B cell (primary cell): ENCODE measurements at regions not wholly inside any gene's neighbourhood (a gene's known extent, or its start where the extent isn't known, plus 50 kb on each side); places are given as distances from the start of the nearest gene placed in this dataset.

Source experiments
- ATAC-seq: fragments of 200-7000 bp; cut with Tn5 transposase; one replicate; pipeline ENCODE4 v1.10.0; 2021; ENCODE audit warnings: low read depth, mild to moderate bottlenecking, moderate number of reproducible peaks, moderate library complexity
- CTCF ChIA-PET: fragments of 350-600 bp; sonication (Branson Sonifier 250); formaldehyde crosslinking; loops from one replicate; lab custom pipeline; 2021; ENCODE audit warnings: antibody characterized with exemption, inconsistent platforms; lab: Charles Lee
- POLR2A ChIA-PET: fragments of 350-600 bp; sonication (Branson Sonifier 250); formaldehyde crosslinking; loops from one replicate; lab custom pipeline; 2021; ENCODE audit warnings: antibody characterized with exemption; lab: Charles Lee
- DNase-seq: peaks from one replicate; pipeline ENCODE4 v3.0.0; 2013
- H2AFZ ChIP-seq: 2 replicates; pipeline ENCODE4 v1.6.1; 2012; ENCODE audit warnings: mild to moderate bottlenecking, low read depth, low read length; ENCODE audit not compliant: insufficient read depth, poor library complexity, severe bottlenecking
- H3K27ac ChIP-seq, 2 donors: 1 replicate in 1 of 2; 2 replicates in 1 of 2; pipeline ENCODE4 v1.5.1; 2012 to 2013; ENCODE audit warnings: low read length in 2 of 2, mild to moderate bottlenecking in 2 of 2, moderate library complexity in 1 of 2
- H3K27me3 ChIP-seq, 4 experiments: fragments of 200-600 bp in 1 of 4; sonication (generic) in 1 of 4; replicated peaks in 1 of 4; 1 replicate in 2 of 4; 2 replicates in 2 of 4; pipeline versions ENCODE4 v1.6.1 to v1.7.0; 2013 to 2016; ENCODE audit warnings: low read length in 3 of 4, mild to moderate bottlenecking in 2 of 4, mixed read lengths in 1 of 4, moderate library complexity in 1 of 4; ENCODE audit not compliant: insufficient read depth in 4 of 4, control insufficient read depth in 3 of 4; ENCODE audit errors: control extremely low read depth in 1 of 4
- H3K36me3 ChIP-seq, 2 experiments: replicated peaks in 1 of 2; 1 replicate in 1 of 2; 2 replicates in 1 of 2; pipeline versions ENCODE4 v1.6.1 to v1.7.1; 2013; ENCODE audit warnings: low read length in 1 of 2; ENCODE audit not compliant: insufficient read depth in 2 of 2, control insufficient read depth in 1 of 2; ENCODE audit errors: control extremely low read depth in 1 of 2, extremely low read depth in 1 of 2
- H3K4me1 ChIP-seq, 2 donors: fragments of 200-600 bp in 1 of 2; sonication (generic) in 1 of 2; 1 replicate in 1 of 2; 2 replicates in 1 of 2; pipeline versions ENCODE4 v1.5.1 to v1.6.1; 2013 to 2017; ENCODE audit warnings: low read length in 2 of 2; ENCODE audit not compliant: control insufficient read depth in 2 of 2, insufficient read depth in 2 of 2
- H3K4me2 ChIP-seq: replicated peaks from 2 replicates; pipeline ENCODE3; 2012; ENCODE audit warnings: mild to moderate bottlenecking, low read depth, low read length; ENCODE audit not compliant: poor library complexity, severe bottlenecking
- H3K4me3 ChIP-seq, 5 experiments: fragments of 200-600 bp in 1 of 5; sonication (generic) in 1 of 5; 1 replicate in 3 of 5; 2 replicates in 2 of 5; pipeline versions ENCODE4 v1.5.1 to v1.7.0; 2011 to 2016; ENCODE audit warnings: low read length in 4 of 5, mild to moderate bottlenecking in 4 of 5, low read depth in 2 of 5, control low read depth in 1 of 5, moderate library complexity in 1 of 5; ENCODE audit not compliant: insufficient read depth in 1 of 5; ENCODE audit errors: control extremely low read depth in 1 of 5, extremely low read depth in 1 of 5
- H3K79me2 ChIP-seq: fragments of 200-600 bp; sonication (generic); one replicate; pipeline ENCODE4 v1.6.0; 2016; ENCODE audit warnings: low read length; ENCODE audit not compliant: control insufficient read depth, insufficient read depth
- H3K9ac ChIP-seq: fragments of 200-600 bp; sonication (generic); 2 replicates; pipeline ENCODE4 v1.6.1; 2017; ENCODE audit warnings: mild to moderate bottlenecking, low read length, moderate library complexity
- H3K9me3 ChIP-seq, 3 donors: one replicate each; pipeline versions ENCODE4 v1.6.1 to v1.7.1; 2013; ENCODE audit warnings: low read length in 2 of 3; ENCODE audit not compliant: control insufficient read depth in 2 of 3, insufficient read depth in 1 of 3; ENCODE audit errors: control extremely low read depth in 1 of 3
- H4K20me1 ChIP-seq: 2 replicates; pipeline ENCODE4 v1.6.0; 2012; ENCODE audit warnings: mild to moderate bottlenecking, low read length; ENCODE audit not compliant: insufficient read depth, control insufficient read depth, poor library complexity, severe bottlenecking
- H3K27ac Mint-ChIP-seq: one replicate; pipeline ENCODE4 v1.8.0; 2021; ENCODE audit warnings: mixed read lengths
- H3K27me3 Mint-ChIP-seq: one replicate; pipeline ENCODE4 v1.8.0; 2021; ENCODE audit warnings: mixed read lengths
- H3K4me1 Mint-ChIP-seq: one replicate; pipeline ENCODE4 v1.8.0; 2021; ENCODE audit warnings: mixed read lengths
- H3K4me3 Mint-ChIP-seq: one replicate; pipeline ENCODE4 v1.8.0; 2021; ENCODE audit warnings: mixed read lengths
- H3K9me3 Mint-ChIP-seq: one replicate; pipeline ENCODE4 v1.8.0; 2022; ENCODE audit warnings: mixed read lengths; ENCODE audit not compliant: insufficient read depth
- EZH2 ChIP-seq: IDR thresholded peaks from 2 replicates; pipeline ENCODE4 v1.6.1; 2012; ENCODE audit warnings: borderline replicate concordance, low read depth, mild to moderate bottlenecking, moderate library complexity, low read length; ENCODE audit not compliant: insufficient read depth, poor library complexity, severe bottlenecking
- WGBS: methylation state at CpG from one replicate; pipeline ENCODE4 v1.1.5; 2013; ENCODE audit warnings: missing lambda C conversion rate; ENCODE audit not compliant: insufficient coverage; 5-methylcytosine and 5-hydroxymethylcytosine counted together
- intact Hi-C: fragments of 100-400 bp; cut with micrococcal nuclease; formaldehyde crosslinking; loops from one replicate; pipeline ENCODE4 v1.10.0; 2022
- TF ChIP-seq, protein P1 (sequence below): fragments of 200-600 bp; IDR thresholded peaks from one replicate; pipeline ENCODE4 v1.8.0; 2022; ENCODE audit warnings: antibody characterized with exemption, mild to moderate bottlenecking

- Mint-ChIP-seq H3K9me3 (no peaks in the 10 kb centered on the region), H3K27ac (no peak overlapping the region), H3K4me3 (no peak overlapping the region), H3K27me3 (no peaks in the 10 kb centered on the region), H3K4me1 (no peaks in the 10 kb centered on the region)
- H3K27ac ChIP-seq = no peak overlapping the region
- H2AFZ ChIP-seq = no peak overlapping the region
- no peak overlapping the region for H3K4me3 ChIP-seq
- ChIA-PET POLR2A (no interaction called here), CTCF (no interaction called here)
- WGBS = 100% methylated on average over 1 of the region's 5 CpGs
- TF ChIP-seq, protein P1, sequence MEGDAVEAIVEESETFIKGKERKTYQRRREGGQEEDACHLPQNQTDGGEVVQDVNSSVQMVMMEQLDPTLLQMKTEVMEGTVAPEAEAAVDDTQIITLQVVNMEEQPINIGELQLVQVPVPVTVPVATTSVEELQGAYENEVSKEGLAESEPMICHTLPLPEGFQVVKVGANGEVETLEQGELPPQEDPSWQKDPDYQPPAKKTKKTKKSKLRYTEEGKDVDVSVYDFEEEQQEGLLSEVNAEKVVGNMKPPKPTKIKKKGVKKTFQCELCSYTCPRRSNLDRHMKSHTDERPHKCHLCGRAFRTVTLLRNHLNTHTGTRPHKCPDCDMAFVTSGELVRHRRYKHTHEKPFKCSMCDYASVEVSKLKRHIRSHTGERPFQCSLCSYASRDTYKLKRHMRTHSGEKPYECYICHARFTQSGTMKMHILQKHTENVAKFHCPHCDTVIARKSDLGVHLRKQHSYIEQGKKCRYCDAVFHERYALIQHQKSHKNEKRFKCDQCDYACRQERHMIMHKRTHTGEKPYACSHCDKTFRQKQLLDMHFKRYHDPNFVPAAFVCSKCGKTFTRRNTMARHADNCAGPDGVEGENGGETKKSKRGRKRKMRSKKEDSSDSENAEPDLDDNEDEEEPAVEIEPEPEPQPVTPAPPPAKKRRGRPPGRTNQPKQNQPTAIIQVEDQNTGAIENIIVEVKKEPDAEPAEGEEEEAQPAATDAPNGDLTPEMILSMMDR = no peak
- TF ChIP-seq EZH2 = no peak
- no peaks in the 10 kb centered on the region for H3K79me2 ChIP-seq
- H4K20me1 ChIP-seq = no peaks in the 10 kb centered on the region
- no peaks in the 10 kb centered on the region for H3K9me3 ChIP-seq
- H3K27me3 ChIP-seq = no peaks in the 10 kb centered on the region
- intact Hi-C loops = no loop called here
- no peak overlapping the region for H3K9ac ChIP-seq
- H3K4me2 ChIP-seq = no peak overlapping the region
- ATAC-seq = no peak
- DNase-seq = no peak
- no peaks in the 10 kb centered on the region for H3K4me1 ChIP-seq
- H3K36me3 ChIP-seq = no peaks in the 10 kb centered on the region
These were observed 174.7 kb upstream of the FBXL17 start for GRCh38 chr5:108556441-108557145.

- CTCF ChIA-PET = no interaction called here
- Mint-ChIP-seq H3K27me3 (no peaks in the 10 kb centered on the region), H3K4me1 (no peaks in the 10 kb centered on the region), H3K4me3 (no peak overlapping the region), H3K9me3 (no peaks in the 10 kb centered on the region), H3K27ac (no peak overlapping the region)
- DNase-seq (no peak), ATAC-seq (no peak)
- Histone ChIP-seq H3K4me1 (no peaks in the 10 kb centered on the region), H4K20me1 (no peaks in the 10 kb centered on the region), H3K27me3 (peaks cover 0 to 2% (median 0%) of the 10 kb centered on the region in 4 experiments), H2AFZ (no peak overlapping the region), H3K9me3 (no peaks in the 10 kb centered on the region), H3K27ac (no peak overlapping the region), H3K4me2 (no peak overlapping the region), H3K9ac (no peak overlapping the region), H3K4me3 (no peak overlapping the region), H3K79me2 (no peaks in the 10 kb centered on the region), H3K36me3 (no peaks in the 10 kb centered on the region)
- 84% methylated on average over 7 of the region's 10 CpGs for WGBS
- intact Hi-C loops = no loop called here
- POLR2A ChIA-PET = no interaction called here
- TF ChIP-seq, protein P1 = no peak
- TF ChIP-seq EZH2 = no peak
These were observed 167.0 kb upstream of the FBXL17 start for GRCh38 chr5:108548684-108549596.
